Adrenal gland (tissue), 9 donors: ENCODE measurements at regions not wholly inside any gene's neighbourhood (a gene's known extent, or its start where the extent isn't known, plus 50 kb on each side); places are given as distances from the start of the nearest gene placed in this dataset.

ENCODE experiments used
- DNase-seq, 7 donors: peaks; one replicate each; pipeline ENCODE4 v3.0.0-alpha.2; 2019 to 2020
- H3K27ac ChIP-seq, 5 donors: fragments of 200-600 bp; sonication (generic) in 4 of 5; 1 replicate in 3 of 5; 2 replicates in 2 of 5; pipeline versions ENCODE4 v1.5.1 to v1.8.0; 2016 to 2020; ENCODE audit warnings: mild to moderate bottlenecking in 1 of 5
- H3K27me3 ChIP-seq: fragments of 200-600 bp; 2 replicates; pipeline ENCODE4 v1.8.0; 2021
- H3K36me3 ChIP-seq, 2 donors: fragments of 200-600 bp; replicated peaks in 1 of 2; 1 replicate in 1 of 2; 2 replicates in 1 of 2; pipeline versions ENCODE4 v1.5.1 to v1.8.0; 2018 to 2022
- H3K4me1 ChIP-seq, 2 donors: fragments of 200-600 bp; replicated peaks in 1 of 2; 1 replicate in 1 of 2; 2 replicates in 1 of 2; pipeline versions ENCODE4 v1.5.1 to v1.8.0; 2018 to 2021
- H3K4me3 ChIP-seq, 4 donors: fragments of 200-600 bp; sonication (generic) in 3 of 4; one replicate each; pipeline ENCODE4 v1.5.1; 2016 to 2018
- H3K9me3 ChIP-seq, 3 donors: fragments of 200-600 bp; sonication (generic) in 1 of 3; replicated peaks in 1 of 3; 1 replicate in 2 of 3; 2 replicates in 1 of 3; pipeline versions ENCODE4 v1.5.1 to v1.8.0; 2016 to 2021
- POLR2A ChIP-seq, 2 donors: fragments of 450-650 bp; IDR thresholded peaks; one replicate each; pipeline ENCODE4 v1.6.1; 2017; ENCODE audit warnings: antibody characterized with exemption in 2 of 2, mild to moderate bottlenecking in 2 of 2, moderate library complexity in 1 of 2
- WGBS, 4 donors: extraction: QIAGEN DNeasy Blood & Tissue Kit in 2 of 4; methylation state at CpG; one replicate each; pipeline versions ENCODE4 v1.1.5 to v1.1.7; 2013 to 2017; 5-methylcytosine and 5-hydroxymethylcytosine counted together
- intact Hi-C, 2 donors: fragments of 100-400 bp; cut with DNase I; formaldehyde crosslinking; loops; one replicate each; pipeline versions ENCODE4 v1.14.1 to v1.15.0; 2022 to 2023
- TF ChIP-seq, protein P1 (sequence below), 6 experiments: fragments of 450-650 bp in 4 of 6; fragments of 200-600 bp in 2 of 6; sonication (generic) in 1 of 6; IDR thresholded peaks; 1 replicate in 5 of 6; 2 replicates in 1 of 6; pipeline versions ENCODE4 v1.5.1 to v1.8.0; 2016 to 2021; ENCODE audit warnings: antibody characterized with exemption in 6 of 6, mild to moderate bottlenecking in 2 of 6, moderate library complexity in 1 of 6
- donor health status: healthy with polysubstance abuse.
- donor health status: Bipolar disorder and iron deficiency.
- donor health status: DM: yes; HTN: yes; CAD: no.
- donor health status: DM: no; HTN: no; CAD: no.
- donor health status: DM: no; HTN: no; CAD: no.

GRCh38 chr12:19998411-19998810 lies 369.9 kb upstream of the PDE3A start:
- no peak overlapping the region for H3K27ac ChIP-seq
- H3K27me3 ChIP-seq = no peaks in the 10 kb centered on the region
- intact Hi-C loops = no loop called here
- no peaks in the 10 kb centered on the region for H3K36me3 ChIP-seq
- no peaks in the 10 kb centered on the region for H3K9me3 ChIP-seq
- TF ChIP-seq, protein P1, sequence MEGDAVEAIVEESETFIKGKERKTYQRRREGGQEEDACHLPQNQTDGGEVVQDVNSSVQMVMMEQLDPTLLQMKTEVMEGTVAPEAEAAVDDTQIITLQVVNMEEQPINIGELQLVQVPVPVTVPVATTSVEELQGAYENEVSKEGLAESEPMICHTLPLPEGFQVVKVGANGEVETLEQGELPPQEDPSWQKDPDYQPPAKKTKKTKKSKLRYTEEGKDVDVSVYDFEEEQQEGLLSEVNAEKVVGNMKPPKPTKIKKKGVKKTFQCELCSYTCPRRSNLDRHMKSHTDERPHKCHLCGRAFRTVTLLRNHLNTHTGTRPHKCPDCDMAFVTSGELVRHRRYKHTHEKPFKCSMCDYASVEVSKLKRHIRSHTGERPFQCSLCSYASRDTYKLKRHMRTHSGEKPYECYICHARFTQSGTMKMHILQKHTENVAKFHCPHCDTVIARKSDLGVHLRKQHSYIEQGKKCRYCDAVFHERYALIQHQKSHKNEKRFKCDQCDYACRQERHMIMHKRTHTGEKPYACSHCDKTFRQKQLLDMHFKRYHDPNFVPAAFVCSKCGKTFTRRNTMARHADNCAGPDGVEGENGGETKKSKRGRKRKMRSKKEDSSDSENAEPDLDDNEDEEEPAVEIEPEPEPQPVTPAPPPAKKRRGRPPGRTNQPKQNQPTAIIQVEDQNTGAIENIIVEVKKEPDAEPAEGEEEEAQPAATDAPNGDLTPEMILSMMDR (IDR thresholded peaks at IDR 0.05) = no peak
- no peak for TF ChIP-seq POLR2A (IDR thresholded peaks at IDR 0.05)
- 82 to 93% (median 88%) methylated on average over 1 of the region's 1 CpG for WGBS, 4 donors
- H3K4me3 ChIP-seq = no peak overlapping the region
- no peak for DNase-seq
- H3K4me1 ChIP-seq = no peaks in the 10 kb centered on the region

- Histone ChIP-seq H3K9me3 (no peaks in the 10 kb centered on the region), H3K27me3 (no peaks in the 10 kb centered on the region), H3K4me1 (no peaks in the 10 kb centered on the region), H3K4me3 (no peak overlapping the region), H3K27ac (no peak overlapping the region), H3K36me3 (no peaks in the 10 kb centered on the region)
- no peak for DNase-seq
- intact Hi-C loops = no loop called here
- WGBS, 4 donors = 55 to 65% (median 58%) methylated on average over 5 of the region's 5 CpGs
- TF ChIP-seq, protein P1 (IDR thresholded peaks at IDR 0.05) = no peak
- TF ChIP-seq POLR2A (IDR thresholded peaks at IDR 0.05) = no peak
Measured at GRCh38 chr12:19998961-19999804, 369.2 kb upstream of the PDE3A start.

DNA sequence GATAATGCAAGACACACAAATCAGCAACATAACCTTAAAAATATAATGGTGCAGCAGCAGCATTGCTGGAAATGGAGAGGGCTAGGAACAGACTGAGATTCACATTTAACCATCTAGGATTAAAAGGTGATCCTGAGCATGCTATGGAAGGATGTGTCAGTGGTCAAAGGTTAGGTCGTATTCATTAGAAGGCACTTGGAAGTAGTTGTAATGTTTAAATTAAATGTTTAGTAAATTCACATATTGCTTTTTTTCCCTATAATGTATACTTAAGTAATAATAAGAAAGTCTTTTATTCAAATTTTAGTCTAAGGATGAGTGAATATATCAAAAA lies 368.6 kb upstream of the PDE3A start:
- no peak for DNase-seq
- Histone ChIP-seq H3K27me3 (no peaks in the 10 kb centered on the region), H3K4me1 (no peaks in the 10 kb centered on the region), H3K9me3 (no peaks in the 10 kb centered on the region), H3K4me3 (no peak overlapping the region), H3K27ac (no peak overlapping the region), H3K36me3 (no peaks in the 10 kb centered on the region)
- TF ChIP-seq, protein P1 (IDR thresholded peaks at IDR 0.05) = no peak
- TF ChIP-seq POLR2A (IDR thresholded peaks at IDR 0.05) = no peak
- 52 to 74% (median 63%) methylated on average over 1 of the region's 1 CpG for WGBS, 4 donors
- intact Hi-C loops = no loop called here

- 42 to 48% (median 47%) methylated on average over 4 of the region's 4 CpGs for WGBS, 4 donors
- no peak overlapping the region for H3K27ac ChIP-seq
- H3K4me3 ChIP-seq = no peak overlapping the region
- no peaks in the 10 kb centered on the region for H3K36me3 ChIP-seq
- H3K9me3 ChIP-seq = no peaks in the 10 kb centered on the region
- intact Hi-C loops = no loop called here
- no peaks in the 10 kb centered on the region for H3K4me1 ChIP-seq
- H3K27me3 ChIP-seq = no peaks in the 10 kb centered on the region
- TF ChIP-seq POLR2A (IDR thresholded peaks at IDR 0.05) = no peak
- no peak for DNase-seq
Measured at GRCh38 chr12:20000229-20000849, 368.0 kb upstream of the PDE3A start.
